Colonic mucosa (tissue), 4 donors: ENCODE measurements at regions not wholly inside any gene's neighbourhood (a gene's known extent, or its start where the extent isn't known, plus 50 kb on each side); places are given as distances from the start of the nearest gene placed in this dataset.

Source experiments
- DNase-seq: peaks from one replicate; pipeline ENCODE4 v3.0.0-alpha.2; 2020
- H3K27ac ChIP-seq: fragments of 200-600 bp; one replicate; pipeline ENCODE4 v1.8.0; 2021
- H3K27me3 ChIP-seq: fragments of 200-600 bp; one replicate; pipeline ENCODE4 v1.8.0; 2021
- H3K36me3 ChIP-seq: fragments of 200-600 bp; one replicate; pipeline ENCODE4 v1.8.0; 2021
- H3K4me1 ChIP-seq: fragments of 200-600 bp; one replicate; pipeline ENCODE4 v1.8.0; 2021; ENCODE audit warnings: mild to moderate bottlenecking
- H3K4me3 ChIP-seq: fragments of 200-600 bp; one replicate; pipeline ENCODE4 v1.8.0; 2021
- H3K9ac ChIP-seq, 2 donors: one replicate each; pipeline ENCODE4 v1.7.0; 2013; ENCODE audit warnings: control low read depth in 2 of 2, low read depth in 2 of 2, low read length in 2 of 2
- H3K9me3 ChIP-seq: fragments of 200-600 bp; one replicate; pipeline ENCODE4 v1.8.0; 2021
- intact Hi-C: fragments of 100-400 bp; cut with DNase I; formaldehyde crosslinking; loops from one replicate; pipeline ENCODE4 v1.14.1; 2022
- TF ChIP-seq, protein P1 (sequence below): fragments of 200-600 bp; IDR thresholded peaks from one replicate; pipeline ENCODE4 v1.8.0; 2022; ENCODE audit warnings: antibody characterized with exemption, mild to moderate bottlenecking
- donor health status: healthy.
- donor health status: DM: no; HTN: no; CAD: no.
- donor health status: DM: no; HTN: no; CAD: no.

DNA sequence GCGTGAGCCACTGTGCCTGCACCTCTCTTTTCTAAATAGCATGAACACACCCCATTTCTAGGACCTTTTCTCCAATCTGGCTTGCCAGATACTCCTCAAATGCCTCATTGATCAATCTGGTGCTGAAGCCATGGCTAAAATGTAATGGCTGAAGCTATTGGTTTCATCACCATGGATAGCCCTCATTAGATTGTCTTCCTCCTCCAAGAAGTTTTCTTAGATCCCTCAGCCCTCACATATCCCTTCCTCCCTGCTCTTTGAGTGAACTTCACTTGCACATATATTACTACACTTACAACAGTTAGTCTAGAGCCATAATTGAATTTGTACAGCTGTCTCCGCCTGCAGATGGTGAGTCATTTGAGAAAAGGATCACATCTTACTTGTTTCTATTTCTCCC, 77.9 kb upstream of the TOX3 start:
- TF ChIP-seq, protein P1, sequence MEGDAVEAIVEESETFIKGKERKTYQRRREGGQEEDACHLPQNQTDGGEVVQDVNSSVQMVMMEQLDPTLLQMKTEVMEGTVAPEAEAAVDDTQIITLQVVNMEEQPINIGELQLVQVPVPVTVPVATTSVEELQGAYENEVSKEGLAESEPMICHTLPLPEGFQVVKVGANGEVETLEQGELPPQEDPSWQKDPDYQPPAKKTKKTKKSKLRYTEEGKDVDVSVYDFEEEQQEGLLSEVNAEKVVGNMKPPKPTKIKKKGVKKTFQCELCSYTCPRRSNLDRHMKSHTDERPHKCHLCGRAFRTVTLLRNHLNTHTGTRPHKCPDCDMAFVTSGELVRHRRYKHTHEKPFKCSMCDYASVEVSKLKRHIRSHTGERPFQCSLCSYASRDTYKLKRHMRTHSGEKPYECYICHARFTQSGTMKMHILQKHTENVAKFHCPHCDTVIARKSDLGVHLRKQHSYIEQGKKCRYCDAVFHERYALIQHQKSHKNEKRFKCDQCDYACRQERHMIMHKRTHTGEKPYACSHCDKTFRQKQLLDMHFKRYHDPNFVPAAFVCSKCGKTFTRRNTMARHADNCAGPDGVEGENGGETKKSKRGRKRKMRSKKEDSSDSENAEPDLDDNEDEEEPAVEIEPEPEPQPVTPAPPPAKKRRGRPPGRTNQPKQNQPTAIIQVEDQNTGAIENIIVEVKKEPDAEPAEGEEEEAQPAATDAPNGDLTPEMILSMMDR, result no peak
- no peak for DNase-seq
- no peak overlapping the region for H3K9ac ChIP-seq
- H3K4me1 ChIP-seq, result no peaks in the 10 kb centered on the region
- intact Hi-C loops, result no loop called here
- H3K36me3 ChIP-seq, result no peaks in the 10 kb centered on the region
- no peak overlapping the region for H3K4me3 ChIP-seq
- no peaks in the 10 kb centered on the region for H3K27me3 ChIP-seq
- H3K27ac ChIP-seq, result no peak overlapping the region
- H3K9me3 ChIP-seq, result no peaks in the 10 kb centered on the region

DNA sequence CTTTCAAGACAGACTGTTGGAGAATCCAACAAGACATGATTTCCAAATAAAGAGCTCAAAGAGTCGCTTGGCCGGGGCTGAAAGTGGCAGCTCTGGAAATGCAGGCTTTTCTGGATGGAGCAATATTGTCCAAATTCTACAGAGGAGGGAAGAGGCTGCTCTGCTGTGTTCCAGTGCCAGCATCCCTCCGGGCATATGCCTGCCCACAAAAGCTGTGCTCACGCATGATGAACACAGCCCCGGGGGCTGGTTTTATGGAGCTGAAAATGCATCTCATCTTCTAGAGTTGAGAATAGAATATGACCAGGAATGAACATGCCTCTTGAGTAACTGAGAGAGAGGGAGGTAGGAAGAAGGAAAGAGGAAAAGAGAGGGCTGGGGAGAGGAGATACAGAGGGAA, 74.7 kb upstream of the TOX3 start:
- no peak overlapping the region for H3K9ac ChIP-seq
- H3K4me1 ChIP-seq, result no peaks in the 10 kb centered on the region
- intact Hi-C loops, result no loop called here
- DNase-seq, result no peak
- H3K9me3 ChIP-seq, result no peaks in the 10 kb centered on the region
- H3K4me3 ChIP-seq, result no peak overlapping the region
- H3K27me3 ChIP-seq, result no peaks in the 10 kb centered on the region
- no peaks in the 10 kb centered on the region for H3K36me3 ChIP-seq
- H3K27ac ChIP-seq, result no peak overlapping the region
- TF ChIP-seq, protein P1, result no peak

DNA sequence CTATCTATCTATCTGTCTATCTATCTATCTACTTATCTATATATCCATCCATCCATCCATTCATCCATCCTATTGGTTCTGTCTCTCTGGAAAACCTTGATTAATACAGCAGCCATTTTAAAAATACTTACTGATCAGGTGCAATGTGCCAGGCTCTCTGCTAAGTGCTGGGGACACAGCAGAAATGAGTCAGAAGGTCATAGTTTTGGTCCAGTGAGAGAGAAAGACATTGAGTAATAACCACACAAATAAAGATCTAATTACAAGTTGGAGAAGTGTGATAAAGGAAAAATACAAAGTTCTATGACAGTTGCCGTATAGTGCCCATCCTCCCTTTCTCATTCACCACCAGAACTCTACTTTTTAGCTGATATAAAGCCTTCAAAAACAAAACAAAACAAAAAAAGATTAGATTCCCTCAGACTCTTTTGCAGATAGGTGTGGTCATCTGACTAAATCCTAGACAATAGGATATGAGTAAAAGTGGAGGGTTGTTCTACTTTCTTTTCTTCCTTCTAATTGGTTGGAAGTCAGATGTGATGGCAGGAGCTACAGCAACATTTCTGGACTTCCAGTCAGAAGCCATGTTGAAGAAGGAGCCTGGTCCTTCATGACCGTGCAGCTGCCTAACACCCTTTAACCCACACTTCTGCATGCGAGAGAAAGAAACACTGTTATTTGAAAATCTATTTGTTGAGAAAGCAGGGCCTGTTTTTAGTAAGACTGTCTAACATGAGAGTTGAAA, 72.0 kb upstream of the TOX3 start:
- TF ChIP-seq, protein P1, result no peak
- H3K27me3 ChIP-seq, result no peaks in the 10 kb centered on the region
- intact Hi-C loops, result no loop called here

DNA sequence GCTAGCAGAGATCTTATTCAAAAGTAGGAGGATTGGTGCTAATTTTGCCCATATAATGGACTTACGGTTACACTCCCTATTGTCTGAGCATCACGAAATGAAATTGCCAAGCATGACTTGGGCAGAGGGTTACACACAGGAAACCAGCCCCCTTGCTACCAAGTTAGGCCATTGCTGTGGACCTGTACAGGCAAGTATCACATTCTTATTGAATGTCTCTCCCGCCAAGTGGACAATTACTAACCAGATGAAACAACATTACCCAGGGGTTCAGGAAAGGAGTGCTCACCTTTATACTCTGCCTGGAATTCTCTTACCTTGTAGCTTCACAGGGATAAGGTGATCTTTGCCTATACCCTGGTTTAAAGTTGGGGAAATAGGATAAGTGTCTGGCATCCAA, 70.6 kb upstream of the TOX3 start:
- H3K4me1 ChIP-seq, result no peaks in the 10 kb centered on the region
- H3K36me3 ChIP-seq, result no peaks in the 10 kb centered on the region
- H3K27me3 ChIP-seq, result no peaks in the 10 kb centered on the region
- no peak overlapping the region for H3K4me3 ChIP-seq
- TF ChIP-seq, protein P1, result no peak
- no peak for DNase-seq
- no peak overlapping the region for H3K27ac ChIP-seq
- H3K9me3 ChIP-seq, result no peaks in the 10 kb centered on the region
- intact Hi-C loops, result no loop called here
- H3K9ac ChIP-seq, result no peak overlapping the region

More for the DNA sequence above, 72.0 kb upstream of the TOX3 start:
- Histone ChIP-seq H3K9ac (no peak overlapping the region), H3K27ac (no peak overlapping the region), H3K4me1 (no peaks in the 10 kb centered on the region), H3K9me3 (no peaks in the 10 kb centered on the region), H3K4me3 (no peak overlapping the region), H3K36me3 (no peaks in the 10 kb centered on the region)
- no peak for DNase-seq

DNA sequence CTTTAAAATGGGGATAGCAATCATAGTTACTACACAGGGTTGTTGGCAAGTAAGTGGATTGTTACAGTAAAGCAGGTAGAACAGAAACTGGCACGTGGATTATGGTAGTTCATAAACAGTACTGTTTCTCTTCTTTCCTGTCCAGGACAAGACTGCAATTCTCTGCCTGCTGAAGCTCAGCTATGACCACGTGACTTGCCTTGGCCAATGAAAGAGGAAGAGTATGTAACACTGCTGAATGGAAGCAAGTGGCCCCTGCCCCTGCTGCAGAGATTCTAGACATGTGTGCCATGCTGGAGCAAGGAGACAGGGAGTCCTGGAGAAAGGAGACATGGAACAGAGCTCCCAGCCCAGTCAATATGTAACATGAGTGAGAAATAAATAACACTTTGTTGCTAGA, 66.6 kb upstream of the TOX3 start:
- Histone ChIP-seq H3K27me3 (no peaks in the 10 kb centered on the region), H3K27ac (no peak overlapping the region), H3K9ac (no peak overlapping the region), H3K4me1 (no peaks in the 10 kb centered on the region), H3K36me3 (no peaks in the 10 kb centered on the region), H3K9me3 (no peaks in the 10 kb centered on the region), H3K4me3 (no peak overlapping the region)
- TF ChIP-seq, protein P1, result no peak
- intact Hi-C loops, result no loop called here
- no peak for DNase-seq
